H4 (cell line): ENCODE measurements at regions not wholly inside any gene's neighbourhood (a gene's known extent, or its start where the extent isn't known, plus 50 kb on each side); places are given as distances from the start of the nearest gene placed in this dataset.

Experiments
- DNase-seq: peaks from one replicate; pipeline ENCODE4 v3.0.0-alpha.2; 2015; ENCODE audit warnings: low spot score

- no peak for DNase-seq
Measured at GRCh38 chr3:195012100-195012499, 258.9 kb downstream of the XXYLT1 start.

- no peak for DNase-seq
Measured at GRCh38 chr3:195012571-195012970, 258.4 kb downstream of the XXYLT1 start.

- DNase-seq: no peak
Measured at GRCh38 chr3:195013411-195014361, 257.3 kb downstream of the XXYLT1 start.

GRCh38 chr3:195015021-195015420, 255.9 kb downstream of the XXYLT1 start:
- no peak for DNase-seq

- DNase-seq: no peak
Measured at GRCh38 chr3:195017151-195017550, 253.8 kb downstream of the XXYLT1 start.
